Vagina (tissue), 2 donors: ENCODE measurements at regions not wholly inside any gene's neighbourhood (a gene's known extent, or its start where the extent isn't known, plus 50 kb on each side); places are given as distances from the start of the nearest gene placed in this dataset.

ENCODE experiments used
- CTCF ChIP-seq, 3 experiments: fragments of 450-650 bp in 2 of 3; fragments of 200-600 bp in 1 of 3; sonication (generic) in 1 of 3; IDR thresholded peaks; one replicate each; pipeline ENCODE4 v1.5.1; 2017 to 2019; ENCODE audit warnings: antibody characterized with exemption in 3 of 3, mild to moderate bottlenecking in 2 of 3, moderate library complexity in 2 of 3
- POLR2AphosphoS5 ChIP-seq, 2 donors: sonication (generic); formaldehyde crosslinking; IDR thresholded peaks; one replicate each; pipeline ENCODE4 v1.9.0; 2017; ENCODE audit warnings: antibody characterized with exemption in 2 of 2, mild to moderate bottlenecking in 2 of 2, low read depth in 1 of 2; ENCODE audit not compliant: insufficient read depth in 1 of 2

- TF ChIP-seq POLR2AphosphoS5 (IDR thresholded peaks at IDR 0.05; ENCODE audit: insufficient read depth in 1 of 2, low read depth in 1 of 2) (no peak), CTCF (IDR thresholded peaks at IDR 0.05) (no peak)
Observed at GRCh38 chr5:158276692-158277091, 417.7 kb upstream of the CLINT1 start.
